ENCODE measurements at regions not wholly inside any gene's neighbourhood (a gene's known extent, or its start where the extent isn't known, plus 50 kb on each side); places are given as distances from the start of the nearest gene placed in this dataset.

DNA sequence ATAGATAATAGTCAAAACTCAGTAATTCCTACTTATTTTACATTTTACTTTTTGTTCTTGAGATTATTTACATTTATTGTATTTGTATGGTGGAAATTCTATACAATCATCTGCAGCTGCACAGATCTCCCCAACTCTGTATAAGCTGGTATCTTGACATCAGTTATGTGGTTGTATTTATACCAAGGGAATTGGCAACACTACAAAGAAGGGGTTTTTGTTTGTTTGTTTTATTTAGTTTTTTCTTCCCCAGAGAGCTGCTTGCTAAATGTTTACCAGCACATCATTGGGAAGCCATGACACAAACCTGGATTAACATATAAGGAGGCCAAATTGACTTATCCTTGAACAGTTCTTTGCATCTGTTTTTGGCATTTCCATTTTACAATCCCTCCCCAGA is 389.2 kb upstream of the KCNMB2 start:
- TF ChIP-seq, protein P1, sequence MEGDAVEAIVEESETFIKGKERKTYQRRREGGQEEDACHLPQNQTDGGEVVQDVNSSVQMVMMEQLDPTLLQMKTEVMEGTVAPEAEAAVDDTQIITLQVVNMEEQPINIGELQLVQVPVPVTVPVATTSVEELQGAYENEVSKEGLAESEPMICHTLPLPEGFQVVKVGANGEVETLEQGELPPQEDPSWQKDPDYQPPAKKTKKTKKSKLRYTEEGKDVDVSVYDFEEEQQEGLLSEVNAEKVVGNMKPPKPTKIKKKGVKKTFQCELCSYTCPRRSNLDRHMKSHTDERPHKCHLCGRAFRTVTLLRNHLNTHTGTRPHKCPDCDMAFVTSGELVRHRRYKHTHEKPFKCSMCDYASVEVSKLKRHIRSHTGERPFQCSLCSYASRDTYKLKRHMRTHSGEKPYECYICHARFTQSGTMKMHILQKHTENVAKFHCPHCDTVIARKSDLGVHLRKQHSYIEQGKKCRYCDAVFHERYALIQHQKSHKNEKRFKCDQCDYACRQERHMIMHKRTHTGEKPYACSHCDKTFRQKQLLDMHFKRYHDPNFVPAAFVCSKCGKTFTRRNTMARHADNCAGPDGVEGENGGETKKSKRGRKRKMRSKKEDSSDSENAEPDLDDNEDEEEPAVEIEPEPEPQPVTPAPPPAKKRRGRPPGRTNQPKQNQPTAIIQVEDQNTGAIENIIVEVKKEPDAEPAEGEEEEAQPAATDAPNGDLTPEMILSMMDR (IDR thresholded peaks at IDR 0.05; ENCODE audit: low read depth, low read length, missing control alignments), result no peak
- DNase-seq (ENCODE audit: low read depth), result no peak
- no peak overlapping the region for H3K4me3 ChIP-seq (ENCODE audit: low read depth, low read length)

DNA sequence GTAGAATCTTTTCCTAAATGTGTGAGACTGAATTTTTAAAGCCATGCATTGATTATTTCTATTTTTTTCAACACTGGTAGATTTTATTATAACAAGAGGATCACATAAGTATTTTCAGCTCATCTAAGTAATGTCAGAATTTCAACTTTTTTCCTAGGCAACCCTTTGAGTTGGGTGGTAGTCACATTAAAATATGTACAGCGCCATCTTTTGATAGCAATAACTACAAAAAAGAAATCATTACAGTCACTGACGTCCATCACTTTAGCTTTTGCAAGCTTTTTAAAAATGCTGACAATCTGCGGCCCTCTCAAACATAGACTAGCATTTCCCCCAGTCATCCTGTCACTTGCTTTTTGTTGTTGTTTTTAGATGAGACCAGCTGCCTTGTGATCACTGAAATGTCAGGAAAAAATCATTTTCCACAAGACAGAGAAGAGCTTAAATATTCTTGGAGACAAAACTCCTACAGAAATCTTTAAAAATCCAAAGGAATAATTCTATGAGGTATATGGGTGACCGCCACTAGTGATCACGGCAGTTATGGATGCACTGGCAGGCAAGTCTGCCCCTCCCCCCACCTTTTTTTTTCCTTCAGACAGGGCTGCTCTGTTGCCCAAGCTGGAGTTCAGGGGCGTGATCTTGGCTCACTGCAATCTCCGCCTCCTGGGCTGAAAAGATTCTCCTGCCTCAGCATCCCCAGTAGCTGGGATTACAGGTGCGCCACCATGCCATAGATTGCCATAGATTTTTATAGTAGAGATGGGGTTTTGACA is 384.0 kb upstream of the KCNMB2 start:
- TF ChIP-seq, protein P1 (IDR thresholded peaks at IDR 0.05; ENCODE audit: low read depth, low read length, missing control alignments), result no peak
- H3K4me3 ChIP-seq (ENCODE audit: low read depth, low read length), result no peak overlapping the region
- DNase-seq (ENCODE audit: low read depth), result no peak

DNA sequence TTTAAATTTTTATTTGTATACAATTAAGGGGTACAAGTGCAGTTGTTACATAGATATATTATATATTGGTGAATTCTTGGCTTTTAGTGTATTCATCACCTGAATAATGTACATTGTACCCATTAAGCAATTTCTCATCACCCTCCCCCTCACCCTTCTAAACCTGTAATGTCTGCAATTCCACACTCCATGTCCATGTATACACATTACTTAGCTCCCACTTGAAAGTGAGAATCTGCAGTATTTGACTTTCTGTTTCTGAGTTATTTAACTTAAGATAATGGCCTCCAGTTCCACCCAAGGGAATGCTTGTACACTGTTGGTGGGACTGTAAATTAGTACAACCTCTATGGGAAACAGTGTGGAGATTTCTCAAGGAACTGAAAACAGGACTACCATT is 383.2 kb upstream of the KCNMB2 start:
- H3K4me3 ChIP-seq (ENCODE audit: low read depth, low read length), result no peak overlapping the region
- DNase-seq (ENCODE audit: low read depth), result no peak
- TF ChIP-seq, protein P1 (IDR thresholded peaks at IDR 0.05; ENCODE audit: low read depth, low read length, missing control alignments), result no peak

- H3K4me3 ChIP-seq (ENCODE audit: low read depth, low read length), result no peak overlapping the region
- TF ChIP-seq, protein P1 (IDR thresholded peaks at IDR 0.05; ENCODE audit: low read depth, low read length, missing control alignments), result no peak
- no peak for DNase-seq (ENCODE audit: low read depth)
These were observed 380.7 kb upstream of the KCNMB2 start for GRCh38 chr3:178155521-178155920.

DNA sequence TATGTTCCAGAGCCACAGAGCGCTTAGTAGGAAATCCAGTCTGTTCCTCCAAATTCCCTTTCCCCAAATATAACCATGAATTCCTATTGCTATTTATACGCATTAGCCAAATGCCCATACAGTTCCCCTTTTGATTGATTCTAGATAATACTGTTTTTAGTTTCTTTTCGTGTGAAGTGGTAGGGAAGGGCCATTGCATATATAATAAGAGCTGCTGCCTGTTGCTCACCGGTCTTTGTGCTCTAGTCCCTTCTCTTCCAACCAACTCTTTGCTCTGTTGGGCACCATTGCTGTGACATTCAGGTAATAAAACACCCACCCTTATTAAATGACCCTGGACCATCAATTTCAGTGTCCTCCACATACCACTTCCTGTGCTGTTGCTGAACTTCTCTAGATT is 379.9 kb upstream of the KCNMB2 start:
- DNase-seq (ENCODE audit: low read depth), result no peak
- TF ChIP-seq, protein P1 (IDR thresholded peaks at IDR 0.05; ENCODE audit: low read depth, low read length, missing control alignments), result no peak
- no peak overlapping the region for H3K4me3 ChIP-seq (ENCODE audit: low read depth, low read length)

- TF ChIP-seq, protein P1 (IDR thresholded peaks at IDR 0.05; ENCODE audit: low read depth, low read length, missing control alignments), result no peak
- H3K4me3 ChIP-seq (ENCODE audit: low read depth, low read length), result no peak overlapping the region
- DNase-seq (ENCODE audit: low read depth), result no peak
These were observed 376.5 kb upstream of the KCNMB2 start for GRCh38 chr3:178159691-178160220.

DNA sequence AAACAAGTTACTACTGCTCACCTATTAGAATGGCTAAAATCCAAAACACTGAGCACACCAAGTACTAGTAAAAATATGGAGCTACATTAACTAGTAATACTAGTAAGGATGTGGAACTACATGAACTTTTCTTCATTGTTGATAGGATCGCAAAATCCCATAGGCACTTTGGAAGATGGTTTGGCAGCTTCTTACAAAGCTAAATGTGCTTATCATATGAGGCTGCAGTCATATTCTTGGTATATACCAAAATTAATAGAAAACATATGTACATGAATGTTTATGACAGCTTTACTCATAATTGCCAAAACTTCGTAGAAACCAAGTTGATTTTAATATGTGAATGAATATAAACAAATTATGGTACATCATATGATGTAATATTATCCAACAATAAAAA is 366.8 kb upstream of the KCNMB2 start:
- TF ChIP-seq, protein P1 (IDR thresholded peaks at IDR 0.05; ENCODE audit: low read depth, low read length, missing control alignments), result no peak
- no peak for DNase-seq (ENCODE audit: low read depth)
- no peak overlapping the region for H3K4me3 ChIP-seq (ENCODE audit: low read depth, low read length)

All from GM12864 (cell line).